Keratinocyte (primary cell): ENCODE measurements at regions not wholly inside any gene's neighbourhood (a gene's known extent, or its start where the extent isn't known, plus 50 kb on each side); places are given as distances from the start of the nearest gene placed in this dataset.
A peak's percentile ranks its signal among the peaks of the same experiment; 100 is the strongest.

ENCODE experiments used
- DNase-seq: peaks from one replicate; pipeline ENCODE4 v3.0.0-alpha.2; 2011; ENCODE audit warnings: low read depth, missing footprints, low spot score
- FAIRE-seq: peaks from 2 replicates; lab custom pipeline; 2011; peaks lifted over from hg19 to GRCh38; lab: Jason Lieb, UNC
- H2AFZ ChIP-seq: 2 replicates; pipeline ENCODE4 v1.6.0; 2012; ENCODE audit warnings: low read length, control low read depth, inconsistent platforms; ENCODE audit not compliant: control insufficient read depth
- H3K27ac ChIP-seq: 2 replicates; pipeline ENCODE4 v1.5.1; 2011; ENCODE audit warnings: low read length; ENCODE audit not compliant: control insufficient read depth, insufficient read depth
- H3K27me3 ChIP-seq: 3 replicates; pipeline ENCODE4 v1.6.0; 2011; ENCODE audit warnings: low read length; ENCODE audit not compliant: control insufficient read depth, insufficient read depth; ENCODE audit errors: extremely low read depth
- H3K36me3 ChIP-seq, 2 experiments: 2 replicates in 1 of 2; 3 replicates in 1 of 2; pipeline ENCODE4 v1.5.1; 2011; ENCODE audit warnings: low read length in 2 of 2, mild to moderate bottlenecking in 1 of 2; ENCODE audit not compliant: control insufficient read depth in 2 of 2, insufficient read depth in 2 of 2; ENCODE audit errors: extremely low read depth in 1 of 2
- H3K4me1 ChIP-seq: 3 replicates; pipeline ENCODE4 v1.5.1; 2011; ENCODE audit warnings: low read length; ENCODE audit not compliant: control insufficient read depth, insufficient read depth; ENCODE audit errors: extremely low read depth
- H3K4me2 ChIP-seq: 3 replicates; pipeline ENCODE4 v1.6.0; 2011; ENCODE audit warnings: low read depth, low read length; ENCODE audit not compliant: control insufficient read depth, insufficient read depth; ENCODE audit errors: extremely low read depth
- H3K4me3 ChIP-seq, 3 experiments: fragments of 200-600 bp in 1 of 3; sonication (generic) in 1 of 3; 2 replicates in 2 of 3; 3 replicates in 1 of 3; pipeline ENCODE4 v1.5.1; 2011 to 2016; ENCODE audit warnings: low read length in 3 of 3, mild to moderate bottlenecking in 3 of 3, control low read depth in 2 of 3, inconsistent platforms in 1 of 3, low read depth in 1 of 3, mixed read lengths in 1 of 3, mixed run types in 1 of 3, moderate library complexity in 1 of 3; ENCODE audit not compliant: control insufficient read depth in 2 of 3, insufficient read depth in 2 of 3; ENCODE audit errors: extremely low read depth in 1 of 3
- H3K79me2 ChIP-seq: 2 replicates; pipeline ENCODE4 v1.6.0; 2012; ENCODE audit warnings: low read length; ENCODE audit not compliant: control insufficient read depth, insufficient read depth
- H3K9ac ChIP-seq: 3 replicates; pipeline ENCODE4 v1.6.0; 2011; ENCODE audit warnings: low read length; ENCODE audit not compliant: control insufficient read depth, insufficient read depth; ENCODE audit errors: extremely low read depth
- H3K9me1 ChIP-seq: 3 replicates; pipeline ENCODE4 v1.6.0; 2011; ENCODE audit warnings: low read length; ENCODE audit not compliant: control insufficient read depth, insufficient read depth; ENCODE audit errors: extremely low read depth
- H3K9me3 ChIP-seq: 2 replicates; pipeline ENCODE4 v1.5.1; 2012; ENCODE audit warnings: low read depth, low read length; ENCODE audit not compliant: control insufficient read depth
- H4K20me1 ChIP-seq: 3 replicates; pipeline ENCODE4 v1.6.0; 2011; ENCODE audit warnings: low read length; ENCODE audit not compliant: control insufficient read depth, insufficient read depth; ENCODE audit errors: extremely low read depth
- EZH2 ChIP-seq: IDR thresholded peaks from one replicate; pipeline ENCODE4 v1.6.1; 2012; ENCODE audit warnings: inconsistent platforms, mild to moderate bottlenecking, low read length, moderate library complexity
- dilution Hi-C: fragments of 300-500 bp; cut with MboI; formaldehyde crosslinking; loops from one replicate; pipeline ENCODE4 v1.7.0; 2020; ENCODE audit warnings: low sequenced_read_pairs; ENCODE audit not compliant: extremely low pct_ligation_motif_present
- TF ChIP-seq, protein P1 (sequence below), 3 experiments: IDR thresholded peaks in 1 of 3; conservative IDR thresholded peaks in 1 of 3; optimal IDR thresholded peaks in 1 of 3; 2 replicates in 2 of 3; 3 replicates in 1 of 3; pipeline versions ENCODE3 to v1.5.1; 2011; ENCODE audit warnings: low read length in 3 of 3, mild to moderate bottlenecking in 3 of 3, moderate library complexity in 2 of 3, control low read depth in 1 of 3, inconsistent platforms in 1 of 3; ENCODE audit not compliant: insufficient read depth in 2 of 3; ENCODE audit errors: extremely low read depth in 1 of 3

DNA sequence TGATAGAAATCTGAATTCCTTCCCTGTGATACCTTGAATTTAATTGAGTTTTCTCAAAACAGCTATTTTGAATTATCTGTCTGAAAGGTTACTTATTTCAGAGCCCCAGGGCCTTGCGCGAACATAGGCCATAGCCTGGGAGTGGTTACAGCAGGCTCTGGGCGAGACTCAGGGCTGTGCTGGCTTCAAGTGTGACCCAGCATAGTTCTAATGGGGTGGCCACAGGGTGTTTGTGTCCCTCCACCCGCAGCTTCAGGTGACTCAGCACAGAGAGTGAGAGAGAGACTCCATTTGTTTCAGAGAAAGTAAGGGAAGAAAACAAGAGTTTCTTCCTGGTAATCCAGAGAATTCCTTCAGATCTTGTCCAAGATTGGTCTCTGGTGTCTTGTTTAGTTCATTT is 137.9 kb upstream of the POU3F3 start:
- Histone ChIP-seq H3K27me3 (no peaks in the 10 kb centered on the region), H3K4me1 (no peaks in the 10 kb centered on the region), H3K27ac (no peak overlapping the region), H3K9ac (no peak overlapping the region), H3K4me3 (no peak overlapping the region), H3K9me3 (no peaks in the 10 kb centered on the region), H3K4me2 (no peak overlapping the region), H3K79me2 (no peaks in the 10 kb centered on the region), H3K9me1 (no peaks in the 10 kb centered on the region), H3K36me3 (no peaks in the 10 kb centered on the region), H2AFZ (no peak overlapping the region), H4K20me1 (no peaks in the 10 kb centered on the region)
- TF ChIP-seq, protein P1, sequence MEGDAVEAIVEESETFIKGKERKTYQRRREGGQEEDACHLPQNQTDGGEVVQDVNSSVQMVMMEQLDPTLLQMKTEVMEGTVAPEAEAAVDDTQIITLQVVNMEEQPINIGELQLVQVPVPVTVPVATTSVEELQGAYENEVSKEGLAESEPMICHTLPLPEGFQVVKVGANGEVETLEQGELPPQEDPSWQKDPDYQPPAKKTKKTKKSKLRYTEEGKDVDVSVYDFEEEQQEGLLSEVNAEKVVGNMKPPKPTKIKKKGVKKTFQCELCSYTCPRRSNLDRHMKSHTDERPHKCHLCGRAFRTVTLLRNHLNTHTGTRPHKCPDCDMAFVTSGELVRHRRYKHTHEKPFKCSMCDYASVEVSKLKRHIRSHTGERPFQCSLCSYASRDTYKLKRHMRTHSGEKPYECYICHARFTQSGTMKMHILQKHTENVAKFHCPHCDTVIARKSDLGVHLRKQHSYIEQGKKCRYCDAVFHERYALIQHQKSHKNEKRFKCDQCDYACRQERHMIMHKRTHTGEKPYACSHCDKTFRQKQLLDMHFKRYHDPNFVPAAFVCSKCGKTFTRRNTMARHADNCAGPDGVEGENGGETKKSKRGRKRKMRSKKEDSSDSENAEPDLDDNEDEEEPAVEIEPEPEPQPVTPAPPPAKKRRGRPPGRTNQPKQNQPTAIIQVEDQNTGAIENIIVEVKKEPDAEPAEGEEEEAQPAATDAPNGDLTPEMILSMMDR (optimal IDR thresholded peaks at IDR 0.05 in 1 of 3, IDR thresholded peaks at IDR 0.05 in 1 of 3, conservative IDR thresholded peaks at IDR 0.05 in 1 of 3; ENCODE audit: extremely low read depth in 1 of 3, insufficient read depth in 2 of 3, low read length in 3 of 3) = no peak
- TF ChIP-seq EZH2 = no peak
- no peak for DNase-seq
- no peak for FAIRE-seq
- dilution Hi-C loops = no loop called here

DNA sequence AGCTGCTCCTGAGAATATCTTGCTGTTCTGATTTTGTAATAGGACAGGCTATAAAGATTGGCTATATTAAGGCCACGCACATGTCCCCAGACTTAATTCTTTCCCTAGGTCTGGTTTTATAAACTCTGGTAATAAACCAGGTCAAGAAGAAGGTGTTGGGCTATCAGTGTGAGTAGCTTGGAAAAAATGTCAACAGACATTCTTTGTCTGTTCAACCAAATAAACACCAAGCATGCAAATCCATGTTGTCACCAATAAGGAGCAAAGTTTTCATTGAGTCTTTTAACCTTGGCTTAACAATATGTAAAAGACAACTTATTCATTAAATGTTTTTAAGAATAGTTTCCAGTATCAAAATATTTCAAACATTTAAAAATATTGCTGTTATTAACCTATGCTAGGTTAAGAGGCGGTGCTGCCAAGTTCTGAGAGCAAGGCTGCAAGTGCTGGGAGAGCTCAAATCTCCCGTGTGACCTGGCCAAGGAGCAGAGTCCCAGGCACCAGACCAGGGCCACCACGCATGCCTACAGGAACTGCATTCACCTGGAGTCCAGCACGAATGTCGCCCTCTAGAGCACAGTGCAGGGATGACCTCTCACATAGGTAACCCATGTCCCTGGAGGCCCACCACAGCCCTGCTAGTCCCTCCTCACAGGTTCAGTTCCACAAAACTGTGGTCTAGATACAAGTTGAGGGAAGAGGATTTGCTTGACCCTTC is 120.5 kb upstream of the POU3F3 start:
- DNase-seq (no peak), FAIRE-seq (no peak)
- Histone ChIP-seq H3K4me2 (no peak overlapping the region), H2AFZ (no peak overlapping the region), H4K20me1 (no peaks in the 10 kb centered on the region), H3K9me3 (no peaks in the 10 kb centered on the region), H3K4me1 (no peaks in the 10 kb centered on the region), H3K27me3 (no peaks in the 10 kb centered on the region), H3K79me2 (no peaks in the 10 kb centered on the region), H3K27ac (no peak overlapping the region), H3K9me1 (no peaks in the 10 kb centered on the region), H3K4me3 (no peak overlapping the region), H3K9ac (no peak overlapping the region), H3K36me3 (no peaks in the 10 kb centered on the region)
- TF ChIP-seq EZH2 = no peak
- TF ChIP-seq, protein P1 (optimal IDR thresholded peaks at IDR 0.05 in 1 of 3, IDR thresholded peaks at IDR 0.05 in 1 of 3, conservative IDR thresholded peaks at IDR 0.05 in 1 of 3; ENCODE audit: extremely low read depth in 1 of 3, insufficient read depth in 2 of 3, low read length in 3 of 3) = peak; percentile 33 to 80 (median 58)
- dilution Hi-C loops = no loop called here
